Tibial nerve (tissue), 4 donors: ENCODE measurements at regions not wholly inside any gene's neighbourhood (a gene's known extent, or its start where the extent isn't known, plus 50 kb on each side); places are given as distances from the start of the nearest gene placed in this dataset.

ENCODE experiments used
- CTCF ChIP-seq, 5 experiments: fragments of 200-600 bp in 3 of 5; fragments of 450-650 bp in 2 of 5; sonication (generic) in 3 of 5; IDR thresholded peaks; one replicate each; pipeline ENCODE4 v1.5.1; 2016 to 2019; ENCODE audit warnings: antibody characterized with exemption in 5 of 5, mild to moderate bottlenecking in 3 of 5, moderate library complexity in 2 of 5
- EP300 ChIP-seq, 2 donors: sonication (generic); formaldehyde crosslinking; IDR thresholded peaks; one replicate each; pipeline ENCODE4 v1.6.1; 2017; ENCODE audit warnings: antibody characterized with exemption in 2 of 2, mild to moderate bottlenecking in 1 of 2
- POLR2A ChIP-seq, 2 donors: fragments of 450-650 bp; IDR thresholded peaks; one replicate each; pipeline ENCODE4 v1.6.1; 2017; ENCODE audit warnings: antibody characterized with exemption in 2 of 2, mild to moderate bottlenecking in 2 of 2, moderate library complexity in 2 of 2

- no peak for TF ChIP-seq POLR2A (IDR thresholded peaks at IDR 0.05)
- no peak for TF ChIP-seq CTCF (IDR thresholded peaks at IDR 0.05)
- TF ChIP-seq EP300 (IDR thresholded peaks at IDR 0.05) = no peak
These were observed 2161.4 kb upstream of the RAG2 start for GRCh38 chr11:38759394-38759793.
